Adrenal gland (tissue), 9 donors: ENCODE measurements at regions not wholly inside any gene's neighbourhood (a gene's known extent, or its start where the extent isn't known, plus 50 kb on each side); places are given as distances from the start of the nearest gene placed in this dataset.

ENCODE experiments used
- DNase-seq, 7 donors: peaks; one replicate each; pipeline ENCODE4 v3.0.0-alpha.2; 2019 to 2020
- H3K27ac ChIP-seq, 5 donors: fragments of 200-600 bp; sonication (generic) in 4 of 5; 1 replicate in 3 of 5; 2 replicates in 2 of 5; pipeline versions ENCODE4 v1.5.1 to v1.8.0; 2016 to 2020; ENCODE audit warnings: mild to moderate bottlenecking in 1 of 5
- H3K27me3 ChIP-seq: fragments of 200-600 bp; 2 replicates; pipeline ENCODE4 v1.8.0; 2021
- H3K36me3 ChIP-seq, 2 donors: fragments of 200-600 bp; replicated peaks in 1 of 2; 1 replicate in 1 of 2; 2 replicates in 1 of 2; pipeline versions ENCODE4 v1.5.1 to v1.8.0; 2018 to 2022
- H3K4me1 ChIP-seq, 2 donors: fragments of 200-600 bp; replicated peaks in 1 of 2; 1 replicate in 1 of 2; 2 replicates in 1 of 2; pipeline versions ENCODE4 v1.5.1 to v1.8.0; 2018 to 2021
- H3K4me3 ChIP-seq, 4 donors: fragments of 200-600 bp; sonication (generic) in 3 of 4; one replicate each; pipeline ENCODE4 v1.5.1; 2016 to 2018
- H3K9me3 ChIP-seq, 3 donors: fragments of 200-600 bp; sonication (generic) in 1 of 3; replicated peaks in 1 of 3; 1 replicate in 2 of 3; 2 replicates in 1 of 3; pipeline versions ENCODE4 v1.5.1 to v1.8.0; 2016 to 2021
- POLR2A ChIP-seq, 2 donors: fragments of 450-650 bp; IDR thresholded peaks; one replicate each; pipeline ENCODE4 v1.6.1; 2017; ENCODE audit warnings: antibody characterized with exemption in 2 of 2, mild to moderate bottlenecking in 2 of 2, moderate library complexity in 1 of 2
- WGBS, 4 donors: extraction: QIAGEN DNeasy Blood & Tissue Kit in 2 of 4; methylation state at CpG; one replicate each; pipeline versions ENCODE4 v1.1.5 to v1.1.7; 2013 to 2017; 5-methylcytosine and 5-hydroxymethylcytosine counted together
- intact Hi-C, 2 donors: fragments of 100-400 bp; cut with DNase I; formaldehyde crosslinking; loops; one replicate each; pipeline versions ENCODE4 v1.14.1 to v1.15.0; 2022 to 2023
- TF ChIP-seq, protein P1 (sequence below), 6 experiments: fragments of 450-650 bp in 4 of 6; fragments of 200-600 bp in 2 of 6; sonication (generic) in 1 of 6; IDR thresholded peaks; 1 replicate in 5 of 6; 2 replicates in 1 of 6; pipeline versions ENCODE4 v1.5.1 to v1.8.0; 2016 to 2021; ENCODE audit warnings: antibody characterized with exemption in 6 of 6, mild to moderate bottlenecking in 2 of 6, moderate library complexity in 1 of 6
- donor health status: healthy with polysubstance abuse.
- donor health status: Bipolar disorder and iron deficiency.
- donor health status: DM: yes; HTN: yes; CAD: no.
- donor health status: DM: no; HTN: no; CAD: no.
- donor health status: DM: no; HTN: no; CAD: no.

DNA sequence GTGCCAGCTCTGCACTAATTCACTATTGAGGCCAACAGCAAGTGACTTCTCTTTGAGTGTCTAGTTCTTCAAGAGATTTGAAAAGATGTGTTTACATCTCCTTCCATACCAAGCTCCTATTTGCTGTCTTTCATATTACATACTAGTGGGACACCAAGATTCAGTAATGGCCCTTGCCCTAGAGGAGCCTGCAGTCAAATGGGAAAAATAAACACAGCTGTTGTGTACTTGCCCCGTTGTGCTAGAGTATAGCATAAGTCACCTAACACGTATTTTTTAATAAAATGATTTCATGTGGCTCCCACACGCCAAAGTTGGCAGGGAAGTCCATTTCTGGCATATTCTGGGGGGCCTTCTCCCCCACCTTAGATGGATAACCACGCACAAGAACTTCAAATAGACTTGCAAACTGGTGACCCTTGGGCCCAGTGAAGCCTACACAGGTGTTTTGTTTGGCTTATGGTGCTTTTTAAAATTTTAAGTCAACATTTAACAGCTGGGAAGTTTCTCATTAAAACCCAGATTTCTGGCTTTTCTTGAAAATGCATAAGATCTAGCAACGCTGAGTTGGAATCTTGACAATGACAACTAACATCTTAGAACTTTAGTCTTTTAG, 95.3 kb upstream of the LPP start:
- DNase-seq, result no peak
- Histone ChIP-seq H3K4me3 (no peak overlapping the region), H3K4me1 (no peaks in the 10 kb centered on the region), H3K27me3 (no peaks in the 10 kb centered on the region), H3K9me3 (no peaks in the 10 kb centered on the region), H3K36me3 (no peaks in the 10 kb centered on the region), H3K27ac (no peak overlapping the region)
- WGBS, 4 donors, result 87 to 90% (median 89%) methylated on average over 5 of the region's 5 CpGs
- intact Hi-C loops, result no loop called here
- TF ChIP-seq POLR2A (IDR thresholded peaks at IDR 0.05), result no peak
- TF ChIP-seq, protein P1, sequence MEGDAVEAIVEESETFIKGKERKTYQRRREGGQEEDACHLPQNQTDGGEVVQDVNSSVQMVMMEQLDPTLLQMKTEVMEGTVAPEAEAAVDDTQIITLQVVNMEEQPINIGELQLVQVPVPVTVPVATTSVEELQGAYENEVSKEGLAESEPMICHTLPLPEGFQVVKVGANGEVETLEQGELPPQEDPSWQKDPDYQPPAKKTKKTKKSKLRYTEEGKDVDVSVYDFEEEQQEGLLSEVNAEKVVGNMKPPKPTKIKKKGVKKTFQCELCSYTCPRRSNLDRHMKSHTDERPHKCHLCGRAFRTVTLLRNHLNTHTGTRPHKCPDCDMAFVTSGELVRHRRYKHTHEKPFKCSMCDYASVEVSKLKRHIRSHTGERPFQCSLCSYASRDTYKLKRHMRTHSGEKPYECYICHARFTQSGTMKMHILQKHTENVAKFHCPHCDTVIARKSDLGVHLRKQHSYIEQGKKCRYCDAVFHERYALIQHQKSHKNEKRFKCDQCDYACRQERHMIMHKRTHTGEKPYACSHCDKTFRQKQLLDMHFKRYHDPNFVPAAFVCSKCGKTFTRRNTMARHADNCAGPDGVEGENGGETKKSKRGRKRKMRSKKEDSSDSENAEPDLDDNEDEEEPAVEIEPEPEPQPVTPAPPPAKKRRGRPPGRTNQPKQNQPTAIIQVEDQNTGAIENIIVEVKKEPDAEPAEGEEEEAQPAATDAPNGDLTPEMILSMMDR (IDR thresholded peaks at IDR 0.05), result no peak

DNA sequence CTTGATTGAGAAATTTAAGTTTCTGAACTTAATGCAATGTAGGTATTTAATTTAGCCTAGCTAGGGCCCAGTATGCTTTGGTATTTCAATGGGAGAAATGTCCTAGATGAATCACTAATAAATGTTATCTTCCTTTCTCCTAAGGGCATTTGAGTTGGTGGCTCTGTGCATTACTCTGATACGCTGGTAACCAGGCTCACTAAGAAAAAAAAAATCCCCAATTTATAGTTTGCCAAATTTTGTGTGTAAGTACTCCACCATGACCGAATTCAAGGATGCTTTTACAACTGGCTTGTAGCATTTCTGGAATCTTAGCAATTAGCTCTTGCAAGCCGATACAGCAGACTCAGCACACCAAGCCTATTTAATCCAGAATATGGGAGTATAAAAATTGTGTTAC, 94.6 kb upstream of the LPP start:
- Histone ChIP-seq H3K27ac (no peak overlapping the region), H3K4me1 (no peaks in the 10 kb centered on the region), H3K36me3 (no peaks in the 10 kb centered on the region), H3K9me3 (no peaks in the 10 kb centered on the region), H3K27me3 (no peaks in the 10 kb centered on the region), H3K4me3 (no peak overlapping the region)
- no peak for TF ChIP-seq POLR2A (IDR thresholded peaks at IDR 0.05)
- TF ChIP-seq, protein P1 (IDR thresholded peaks at IDR 0.05), result no peak
- no peak for DNase-seq
- WGBS, 4 donors, result 67 to 91% (median 87%) methylated on average over 3 of the region's 3 CpGs
- intact Hi-C loops, result no loop called here

DNA sequence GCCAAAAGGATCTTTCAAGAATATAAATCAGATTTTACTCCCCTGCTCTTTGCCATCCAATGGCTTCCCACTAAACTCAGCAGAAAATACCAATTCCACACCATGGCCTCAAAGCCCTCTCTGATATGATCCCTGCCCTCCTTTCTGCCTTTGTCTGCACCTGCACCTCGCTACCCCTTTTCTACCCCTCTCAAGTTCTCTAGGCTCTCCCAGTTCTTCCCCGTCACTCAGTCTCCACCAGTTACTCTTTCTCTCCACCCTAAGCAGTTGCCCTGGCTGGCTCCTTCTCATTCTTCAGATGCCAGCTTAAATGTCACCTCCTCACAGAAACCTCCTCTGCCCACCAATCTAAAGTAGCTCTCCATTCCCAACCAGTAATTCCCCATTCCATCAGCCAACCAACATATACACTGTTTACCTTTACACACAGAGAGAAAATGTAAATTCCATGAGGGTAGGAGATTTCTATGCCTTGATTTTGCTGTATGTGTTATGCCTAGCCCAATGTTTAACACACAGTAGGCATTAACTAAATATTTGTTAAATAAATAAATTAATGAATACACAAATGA, 93.6 kb upstream of the LPP start:
- Histone ChIP-seq H3K27me3 (no peaks in the 10 kb centered on the region), H3K4me3 (no peak overlapping the region), H3K4me1 (no peaks in the 10 kb centered on the region), H3K9me3 (no peaks in the 10 kb centered on the region), H3K27ac (no peak overlapping the region), H3K36me3 (no peaks in the 10 kb centered on the region)
- intact Hi-C loops, result no loop called here
- no peak for TF ChIP-seq POLR2A (IDR thresholded peaks at IDR 0.05)
- TF ChIP-seq, protein P1 (IDR thresholded peaks at IDR 0.05), result no peak
- no peak for DNase-seq
- 95 to 100% (median 97%) methylated on average over 2 of the region's 2 CpGs for WGBS, 4 donors

DNA sequence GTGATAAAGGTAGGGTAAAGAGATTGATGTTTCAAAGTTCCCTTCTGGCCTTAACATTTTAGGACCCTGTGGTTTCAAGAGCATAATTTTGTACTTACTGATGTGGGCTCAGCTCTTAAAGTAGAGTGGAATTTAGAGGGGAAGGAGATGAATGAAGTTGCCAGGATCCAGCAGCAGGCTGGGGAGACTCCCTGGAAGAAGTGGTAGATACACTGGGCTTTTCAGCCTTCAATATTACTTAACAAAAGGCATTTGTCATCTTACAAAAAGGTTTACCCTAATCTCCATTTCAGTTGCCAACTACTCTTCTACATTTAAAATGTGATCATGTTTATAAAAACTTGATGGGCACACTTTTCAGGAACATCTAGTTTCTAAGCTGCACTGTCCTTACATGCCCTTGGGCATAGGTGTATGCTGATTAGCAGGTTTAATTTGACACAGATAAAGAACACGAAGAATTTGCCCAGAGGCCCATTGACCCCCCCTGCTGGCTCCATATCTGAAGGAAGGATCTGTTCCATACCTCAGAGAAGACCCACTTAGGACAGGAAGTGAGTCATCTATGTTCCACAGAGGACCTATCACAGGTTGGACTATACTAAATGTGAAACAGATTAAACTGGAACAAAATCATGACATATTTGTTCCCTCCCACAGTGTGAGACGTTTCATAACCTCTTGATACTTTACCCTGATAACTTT, 93.0 kb upstream of the LPP start:
- intact Hi-C loops, result no loop called here
- Histone ChIP-seq H3K4me3 (no peak overlapping the region), H3K4me1 (no peaks in the 10 kb centered on the region), H3K36me3 (no peaks in the 10 kb centered on the region), H3K27ac (no peak overlapping the region), H3K9me3 (no peaks in the 10 kb centered on the region), H3K27me3 (no peaks in the 10 kb centered on the region)
- TF ChIP-seq, protein P1 (IDR thresholded peaks at IDR 0.05), result no peak
- no peak for TF ChIP-seq POLR2A (IDR thresholded peaks at IDR 0.05)
- DNase-seq, result no peak
- WGBS, 4 donors, result 21 to 41% (median 22%) methylated on average over 2 of the region's 2 CpGs
